Retinal pigment epithelial cell (primary cell): ENCODE measurements at regions not wholly inside any gene's neighbourhood (a gene's known extent, or its start where the extent isn't known, plus 50 kb on each side); places are given as distances from the start of the nearest gene placed in this dataset.

Source experiments
- DNase-seq: peaks from one replicate; pipeline ENCODE4 v3.0.0-alpha.2; 2010; ENCODE audit warnings: low read depth
- H3K4me3 ChIP-seq: 2 replicates; pipeline ENCODE4 v1.5.1; 2011; ENCODE audit warnings: mild to moderate bottlenecking, low read length, control low read depth, moderate library complexity
- TF ChIP-seq, protein P1 (sequence below): conservative IDR thresholded peaks from 2 replicates; pipeline ENCODE4 v1.5.1; 2011; ENCODE audit warnings: low read depth, low read length, control low read depth, inconsistent platforms

DNA sequence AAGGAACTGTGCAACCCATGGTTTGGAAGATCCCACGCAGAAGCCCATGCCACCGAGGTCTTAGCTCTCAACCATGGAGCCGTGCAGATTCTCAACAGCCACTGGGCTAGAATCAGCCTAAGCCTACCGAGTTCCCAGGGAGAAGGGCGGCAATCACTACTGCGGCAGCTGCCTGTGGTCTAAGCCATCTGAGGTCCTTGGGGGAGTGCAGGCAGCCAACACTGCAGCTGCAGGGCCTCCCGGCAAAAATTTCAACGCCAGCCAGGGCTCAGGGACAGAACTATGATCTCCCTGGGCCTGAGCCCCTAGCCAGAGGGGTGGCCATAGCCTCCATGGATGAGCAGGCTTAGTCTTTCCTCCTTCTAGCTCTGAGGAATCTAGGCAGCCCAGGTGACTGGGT, 156.8 kb upstream of the CLEC14A start:
- TF ChIP-seq, protein P1, sequence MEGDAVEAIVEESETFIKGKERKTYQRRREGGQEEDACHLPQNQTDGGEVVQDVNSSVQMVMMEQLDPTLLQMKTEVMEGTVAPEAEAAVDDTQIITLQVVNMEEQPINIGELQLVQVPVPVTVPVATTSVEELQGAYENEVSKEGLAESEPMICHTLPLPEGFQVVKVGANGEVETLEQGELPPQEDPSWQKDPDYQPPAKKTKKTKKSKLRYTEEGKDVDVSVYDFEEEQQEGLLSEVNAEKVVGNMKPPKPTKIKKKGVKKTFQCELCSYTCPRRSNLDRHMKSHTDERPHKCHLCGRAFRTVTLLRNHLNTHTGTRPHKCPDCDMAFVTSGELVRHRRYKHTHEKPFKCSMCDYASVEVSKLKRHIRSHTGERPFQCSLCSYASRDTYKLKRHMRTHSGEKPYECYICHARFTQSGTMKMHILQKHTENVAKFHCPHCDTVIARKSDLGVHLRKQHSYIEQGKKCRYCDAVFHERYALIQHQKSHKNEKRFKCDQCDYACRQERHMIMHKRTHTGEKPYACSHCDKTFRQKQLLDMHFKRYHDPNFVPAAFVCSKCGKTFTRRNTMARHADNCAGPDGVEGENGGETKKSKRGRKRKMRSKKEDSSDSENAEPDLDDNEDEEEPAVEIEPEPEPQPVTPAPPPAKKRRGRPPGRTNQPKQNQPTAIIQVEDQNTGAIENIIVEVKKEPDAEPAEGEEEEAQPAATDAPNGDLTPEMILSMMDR: no peak
- H3K4me3 ChIP-seq: no peak overlapping the region
- DNase-seq: no peak

DNA sequence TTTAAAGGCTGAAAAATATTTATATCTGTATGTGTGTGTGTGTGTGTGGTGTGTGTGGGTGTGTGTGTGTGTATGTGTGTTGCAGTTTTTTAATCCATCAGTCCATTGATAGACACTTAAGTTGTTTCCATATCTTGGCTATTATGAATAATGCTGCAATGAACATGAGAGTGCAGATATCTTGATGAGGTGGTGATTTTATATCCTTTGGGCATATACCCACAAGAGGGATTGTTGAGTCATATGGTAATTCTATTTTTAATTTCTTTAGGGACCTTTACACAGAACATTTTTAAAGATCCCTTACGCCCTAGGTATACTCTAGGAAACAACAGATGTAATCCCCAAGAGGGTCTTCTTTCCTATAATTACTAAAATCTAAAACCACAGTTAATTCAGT, 154.5 kb upstream of the CLEC14A start:
- no peak overlapping the region for H3K4me3 ChIP-seq
- no peak for DNase-seq
- TF ChIP-seq, protein P1: no peak

DNA sequence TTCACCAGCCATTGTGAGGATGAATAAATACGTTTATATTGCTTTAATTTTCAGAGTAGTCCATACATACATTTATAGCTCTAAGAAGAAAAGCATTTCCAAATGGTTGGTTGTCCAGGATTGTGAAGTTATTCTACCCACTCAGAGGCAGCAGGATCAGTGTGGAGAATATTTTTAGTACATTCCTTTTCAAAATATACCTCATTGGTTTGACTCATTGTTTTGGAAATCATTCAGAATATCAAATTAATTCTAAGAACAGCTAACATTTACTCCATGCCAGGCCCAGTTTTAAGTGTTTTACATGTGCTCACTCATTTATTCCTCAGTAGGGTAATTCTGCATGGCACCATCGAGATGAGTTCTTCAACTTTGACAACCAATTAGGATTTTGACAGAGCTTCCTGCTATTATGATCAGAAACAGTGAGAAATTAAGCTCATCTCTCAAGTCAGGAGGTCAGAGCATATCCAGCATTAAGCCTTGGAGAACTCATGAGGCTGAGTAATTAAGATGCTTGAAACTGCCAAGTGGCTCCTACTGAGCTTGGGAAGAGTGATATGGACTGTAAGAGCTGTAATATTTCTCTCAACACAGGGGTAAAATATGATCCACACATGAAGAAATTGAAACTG, 153.3 kb upstream of the CLEC14A start:
- DNase-seq: peak; percentile 72
- TF ChIP-seq, protein P1: no peak
- H3K4me3 ChIP-seq: no peak overlapping the region

DNA sequence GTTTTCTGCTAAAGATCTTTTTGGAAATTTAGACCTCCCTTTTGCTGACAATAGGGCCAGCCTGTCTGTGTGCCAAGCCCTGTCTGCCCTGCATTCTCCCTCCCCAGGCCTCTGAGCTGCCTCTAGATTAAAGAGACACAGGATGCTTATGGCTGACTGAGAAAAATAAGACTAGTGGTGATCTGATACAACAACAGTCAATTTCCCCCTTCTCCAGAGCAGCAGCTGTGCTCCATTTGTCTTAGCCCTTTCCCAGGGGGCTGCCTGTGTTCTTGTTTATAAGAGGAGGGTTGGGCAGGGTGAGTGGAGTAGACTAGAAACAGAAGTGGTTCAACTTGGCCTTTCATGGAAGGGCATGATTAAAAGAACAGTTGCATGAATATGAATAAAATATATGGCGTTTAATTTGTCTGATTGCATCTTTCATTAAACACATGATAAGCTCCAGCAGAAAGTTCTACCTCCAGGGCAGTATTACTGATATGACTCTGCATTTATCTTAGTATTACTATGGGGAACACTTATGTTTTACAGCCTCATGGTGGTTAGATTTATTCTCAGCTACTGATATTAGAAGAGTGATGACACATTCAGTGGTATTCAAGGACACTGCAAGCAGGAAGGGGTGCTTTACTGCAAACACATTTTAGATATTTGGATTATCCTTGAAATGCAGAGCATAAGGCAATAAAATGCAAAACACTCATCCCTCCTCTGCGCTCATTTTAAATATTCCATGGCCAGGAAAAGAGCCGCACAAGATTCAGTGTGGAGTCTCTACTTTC, 150.2 kb upstream of the CLEC14A start:
- TF ChIP-seq, protein P1: no peak
- DNase-seq: no peak
- H3K4me3 ChIP-seq: no peak overlapping the region

DNA sequence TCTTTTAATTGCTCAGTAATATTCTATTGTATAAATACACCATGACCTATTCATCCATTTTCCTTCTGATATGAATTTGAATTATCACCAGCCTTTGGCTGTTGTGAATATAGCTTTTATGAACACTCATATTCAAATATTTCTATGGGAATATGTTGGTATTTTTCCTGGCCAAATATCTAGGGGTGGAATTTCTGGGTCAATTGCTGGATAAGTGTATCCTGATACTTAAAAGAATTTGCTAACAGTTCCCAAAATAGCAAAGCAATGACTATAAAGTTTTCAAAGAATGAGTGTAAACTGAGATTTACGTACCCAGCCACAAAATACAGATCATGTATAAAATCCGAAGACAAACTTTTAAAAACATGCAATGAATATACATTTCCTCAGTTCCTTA, 148.7 kb upstream of the CLEC14A start:
- TF ChIP-seq, protein P1: no peak
- H3K4me3 ChIP-seq: no peak overlapping the region
- DNase-seq: no peak

DNA sequence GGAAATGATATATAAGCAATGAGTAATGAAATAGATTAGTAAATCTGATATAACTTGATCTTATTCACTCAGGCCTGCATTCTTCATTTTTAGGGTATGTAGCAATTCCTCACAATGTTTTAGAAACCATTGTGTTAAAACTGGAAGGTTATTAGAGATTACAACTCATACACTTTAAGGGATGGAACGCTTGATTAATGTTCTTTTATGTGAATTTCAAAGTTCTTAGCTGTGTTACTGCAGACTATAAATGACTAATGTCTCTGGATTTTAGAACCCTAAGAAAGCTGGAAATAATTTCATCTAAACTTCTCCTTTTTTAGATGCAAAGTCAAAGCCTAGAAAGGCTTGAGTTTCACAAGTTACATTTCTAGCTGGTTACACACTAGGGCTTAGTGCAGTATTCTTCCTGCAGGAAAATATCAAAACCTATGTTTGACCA, 148.2 kb upstream of the CLEC14A start:
- H3K4me3 ChIP-seq: no peak overlapping the region
- DNase-seq: no peak
- TF ChIP-seq, protein P1: no peak

DNA sequence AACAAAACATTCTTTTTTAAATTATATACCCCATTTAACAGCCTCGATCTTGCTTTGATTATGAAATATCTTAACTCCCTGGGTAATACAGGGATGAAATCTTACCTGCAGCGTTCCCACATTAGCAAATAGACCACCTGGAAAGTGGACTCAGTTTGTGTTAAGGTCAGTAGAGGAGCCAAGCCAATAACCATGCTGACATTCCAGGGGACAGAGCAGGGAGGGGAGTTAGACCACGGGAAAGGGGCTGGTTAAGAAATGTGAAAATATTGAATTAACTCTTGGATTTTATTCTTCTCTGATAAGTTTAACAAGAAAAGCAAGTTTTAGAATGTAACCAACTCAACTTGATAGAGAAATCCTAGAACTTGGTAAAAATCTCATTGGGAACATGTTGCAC, 144.9 kb upstream of the CLEC14A start:
- TF ChIP-seq, protein P1: no peak
- no peak for DNase-seq
- no peak overlapping the region for H3K4me3 ChIP-seq
